Dedifferentiated amniotic fluid mesenchymal stem cell (primary cell): ENCODE measurements at regions not wholly inside any gene's neighbourhood (a gene's known extent, or its start where the extent isn't known, plus 50 kb on each side); places are given as distances from the start of the nearest gene placed in this dataset.

Experiments
- DNase-seq: peaks from one replicate; pipeline ENCODE4 v3.0.0-alpha.2; 2016; ENCODE audit errors: extremely low spot score

- no peak for DNase-seq
These were observed 1354.8 kb downstream of the LRFN5 start for GRCh38 chr14:42961509-42961908.

GRCh38 chr14:42950363-42950762 is 1343.7 kb downstream of the LRFN5 start:
- no peak for DNase-seq

GRCh38 chr14:42947991-42948390 is 1341.3 kb downstream of the LRFN5 start:
- no peak for DNase-seq

- DNase-seq: no peak
These were observed 1337.6 kb downstream of the LRFN5 start for GRCh38 chr14:42944284-42944683.

- DNase-seq: no peak
These were observed 1324.6 kb downstream of the LRFN5 start for GRCh38 chr14:42931308-42931707.

- no peak for DNase-seq
These were observed 1323.3 kb downstream of the LRFN5 start for GRCh38 chr14:42929806-42930480.

GRCh38 chr14:42927313-42927712 is 1320.6 kb downstream of the LRFN5 start:
- DNase-seq: no peak

GRCh38 chr14:42921901-42922300 is 1315.2 kb downstream of the LRFN5 start:
- DNase-seq: no peak

GRCh38 chr14:42918615-42919014 is 1311.9 kb downstream of the LRFN5 start:
- DNase-seq: no peak

- no peak for DNase-seq
These were observed 1305.0 kb downstream of the LRFN5 start for GRCh38 chr14:42911642-42912041.

- DNase-seq: no peak
These were observed 1303.0 kb downstream of the LRFN5 start for GRCh38 chr14:42909659-42910058.

GRCh38 chr14:42893183-42893582 is 1286.5 kb downstream of the LRFN5 start:
- DNase-seq: no peak

GRCh38 chr14:42884100-42884499 is 1277.4 kb downstream of the LRFN5 start:
- DNase-seq: peak; percentile 26

- DNase-seq: no peak
These were observed 1271.0 kb downstream of the LRFN5 start for GRCh38 chr14:42877716-42878115.

GRCh38 chr14:42872786-42873185 is 1266.1 kb downstream of the LRFN5 start:
- no peak for DNase-seq

- DNase-seq: no peak
These were observed 1263.0 kb downstream of the LRFN5 start for GRCh38 chr14:42869681-42870080.

GRCh38 chr14:42862114-42862513 is 1255.4 kb downstream of the LRFN5 start:
- no peak for DNase-seq

GRCh38 chr14:42860371-42860770 is 1253.7 kb downstream of the LRFN5 start:
- DNase-seq: no peak

GRCh38 chr14:42856106-42856505 is 1249.4 kb downstream of the LRFN5 start:
- no peak for DNase-seq

GRCh38 chr14:42855085-42855484 is 1248.4 kb downstream of the LRFN5 start:
- DNase-seq: no peak

GRCh38 chr14:42854061-42854460 is 1247.4 kb downstream of the LRFN5 start:
- no peak for DNase-seq

GRCh38 chr14:42848652-42849051 is 1242.0 kb downstream of the LRFN5 start:
- DNase-seq: no peak

- no peak for DNase-seq
These were observed 1208.1 kb downstream of the LRFN5 start for GRCh38 chr14:42814817-42815216.

- no peak for DNase-seq
These were observed 1200.2 kb downstream of the LRFN5 start for GRCh38 chr14:42806909-42807315.
